B cell (primary cell): ENCODE measurements at regions not wholly inside any gene's neighbourhood (a gene's known extent, or its start where the extent isn't known, plus 50 kb on each side); places are given as distances from the start of the nearest gene placed in this dataset.

Experiments used
- ATAC-seq: fragments of 200-7000 bp; cut with Tn5 transposase; one replicate; pipeline ENCODE4 v1.10.0; 2021; ENCODE audit warnings: low read depth, mild to moderate bottlenecking, moderate number of reproducible peaks, moderate library complexity
- CTCF ChIA-PET: fragments of 350-600 bp; sonication (Branson Sonifier 250); formaldehyde crosslinking; loops from one replicate; lab custom pipeline; 2021; ENCODE audit warnings: antibody characterized with exemption, inconsistent platforms; lab: Charles Lee
- POLR2A ChIA-PET: fragments of 350-600 bp; sonication (Branson Sonifier 250); formaldehyde crosslinking; loops from one replicate; lab custom pipeline; 2021; ENCODE audit warnings: antibody characterized with exemption; lab: Charles Lee
- DNase-seq: peaks from one replicate; pipeline ENCODE4 v3.0.0; 2013
- H2AFZ ChIP-seq: 2 replicates; pipeline ENCODE4 v1.6.1; 2012; ENCODE audit warnings: mild to moderate bottlenecking, low read depth, low read length; ENCODE audit not compliant: insufficient read depth, poor library complexity, severe bottlenecking
- H3K27ac ChIP-seq, 2 donors: 1 replicate in 1 of 2; 2 replicates in 1 of 2; pipeline ENCODE4 v1.5.1; 2012 to 2013; ENCODE audit warnings: low read length in 2 of 2, mild to moderate bottlenecking in 2 of 2, moderate library complexity in 1 of 2
- H3K27me3 ChIP-seq, 4 experiments: fragments of 200-600 bp in 1 of 4; sonication (generic) in 1 of 4; replicated peaks in 1 of 4; 1 replicate in 2 of 4; 2 replicates in 2 of 4; pipeline versions ENCODE4 v1.6.1 to v1.7.0; 2013 to 2016; ENCODE audit warnings: low read length in 3 of 4, mild to moderate bottlenecking in 2 of 4, mixed read lengths in 1 of 4, moderate library complexity in 1 of 4; ENCODE audit not compliant: insufficient read depth in 4 of 4, control insufficient read depth in 3 of 4; ENCODE audit errors: control extremely low read depth in 1 of 4
- H3K36me3 ChIP-seq, 2 experiments: replicated peaks in 1 of 2; 1 replicate in 1 of 2; 2 replicates in 1 of 2; pipeline versions ENCODE4 v1.6.1 to v1.7.1; 2013; ENCODE audit warnings: low read length in 1 of 2; ENCODE audit not compliant: insufficient read depth in 2 of 2, control insufficient read depth in 1 of 2; ENCODE audit errors: control extremely low read depth in 1 of 2, extremely low read depth in 1 of 2
- H3K4me1 ChIP-seq, 2 donors: fragments of 200-600 bp in 1 of 2; sonication (generic) in 1 of 2; 1 replicate in 1 of 2; 2 replicates in 1 of 2; pipeline versions ENCODE4 v1.5.1 to v1.6.1; 2013 to 2017; ENCODE audit warnings: low read length in 2 of 2; ENCODE audit not compliant: control insufficient read depth in 2 of 2, insufficient read depth in 2 of 2
- H3K4me2 ChIP-seq: replicated peaks from 2 replicates; pipeline ENCODE3; 2012; ENCODE audit warnings: mild to moderate bottlenecking, low read depth, low read length; ENCODE audit not compliant: poor library complexity, severe bottlenecking
- H3K4me3 ChIP-seq, 5 experiments: fragments of 200-600 bp in 1 of 5; sonication (generic) in 1 of 5; 1 replicate in 3 of 5; 2 replicates in 2 of 5; pipeline versions ENCODE4 v1.5.1 to v1.7.0; 2011 to 2016; ENCODE audit warnings: low read length in 4 of 5, mild to moderate bottlenecking in 4 of 5, low read depth in 2 of 5, control low read depth in 1 of 5, moderate library complexity in 1 of 5; ENCODE audit not compliant: insufficient read depth in 1 of 5; ENCODE audit errors: control extremely low read depth in 1 of 5, extremely low read depth in 1 of 5
- H3K79me2 ChIP-seq: fragments of 200-600 bp; sonication (generic); one replicate; pipeline ENCODE4 v1.6.0; 2016; ENCODE audit warnings: low read length; ENCODE audit not compliant: control insufficient read depth, insufficient read depth
- H3K9ac ChIP-seq: fragments of 200-600 bp; sonication (generic); 2 replicates; pipeline ENCODE4 v1.6.1; 2017; ENCODE audit warnings: mild to moderate bottlenecking, low read length, moderate library complexity
- H3K9me3 ChIP-seq, 3 donors: one replicate each; pipeline versions ENCODE4 v1.6.1 to v1.7.1; 2013; ENCODE audit warnings: low read length in 2 of 3; ENCODE audit not compliant: control insufficient read depth in 2 of 3, insufficient read depth in 1 of 3; ENCODE audit errors: control extremely low read depth in 1 of 3
- H4K20me1 ChIP-seq: 2 replicates; pipeline ENCODE4 v1.6.0; 2012; ENCODE audit warnings: mild to moderate bottlenecking, low read length; ENCODE audit not compliant: insufficient read depth, control insufficient read depth, poor library complexity, severe bottlenecking
- H3K27ac Mint-ChIP-seq: one replicate; pipeline ENCODE4 v1.8.0; 2021; ENCODE audit warnings: mixed read lengths
- H3K27me3 Mint-ChIP-seq: one replicate; pipeline ENCODE4 v1.8.0; 2021; ENCODE audit warnings: mixed read lengths
- H3K4me1 Mint-ChIP-seq: one replicate; pipeline ENCODE4 v1.8.0; 2021; ENCODE audit warnings: mixed read lengths
- H3K4me3 Mint-ChIP-seq: one replicate; pipeline ENCODE4 v1.8.0; 2021; ENCODE audit warnings: mixed read lengths
- H3K9me3 Mint-ChIP-seq: one replicate; pipeline ENCODE4 v1.8.0; 2022; ENCODE audit warnings: mixed read lengths; ENCODE audit not compliant: insufficient read depth
- CTCF ChIP-seq: fragments of 200-600 bp; IDR thresholded peaks from one replicate; pipeline ENCODE4 v1.8.0; 2022; ENCODE audit warnings: antibody characterized with exemption, mild to moderate bottlenecking
- EZH2 ChIP-seq: IDR thresholded peaks from 2 replicates; pipeline ENCODE4 v1.6.1; 2012; ENCODE audit warnings: borderline replicate concordance, low read depth, mild to moderate bottlenecking, moderate library complexity, low read length; ENCODE audit not compliant: insufficient read depth, poor library complexity, severe bottlenecking
- WGBS: methylation state at CpG from one replicate; pipeline ENCODE4 v1.1.5; 2013; ENCODE audit warnings: missing lambda C conversion rate; ENCODE audit not compliant: insufficient coverage; 5-methylcytosine and 5-hydroxymethylcytosine counted together
- intact Hi-C: fragments of 100-400 bp; cut with micrococcal nuclease; formaldehyde crosslinking; loops from one replicate; pipeline ENCODE4 v1.10.0; 2022

- Histone ChIP-seq H3K9ac (no peak overlapping the region), H4K20me1 (no peaks in the 10 kb centered on the region)
Observed at GRCh38 chr20:60507087-60507694, 549.0 kb downstream of the CDH26 start.

DNA sequence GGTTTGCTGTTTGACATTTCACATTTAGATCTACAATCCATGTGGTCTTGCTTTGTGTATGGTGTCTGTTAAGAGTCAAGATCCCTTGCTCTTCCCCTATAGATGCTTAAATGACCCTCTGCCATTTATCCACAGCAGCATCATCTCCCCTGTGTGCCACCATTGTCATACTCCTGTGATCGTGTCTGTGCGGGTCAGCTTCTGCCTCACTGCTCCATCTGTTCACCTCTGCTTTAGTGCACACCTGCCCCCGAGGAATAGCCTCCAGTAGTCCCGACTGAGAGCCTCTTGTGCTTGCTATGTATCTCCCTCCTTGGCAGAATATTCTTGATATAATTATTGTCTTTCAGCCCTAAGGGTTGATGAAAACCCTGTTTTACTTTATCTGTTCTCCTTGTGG, 551.2 kb downstream of the CDH26 start:
- H3K4me1 ChIP-seq, result no peaks in the 10 kb centered on the region
- no peak overlapping the region for H3K4me3 ChIP-seq
- no peak overlapping the region for H3K27ac ChIP-seq
- ATAC-seq (no peak), DNase-seq (no peak)
- no peaks in the 10 kb centered on the region for H3K27me3 ChIP-seq
- peaks cover 0 to 2% (median 0%) of the 10 kb centered on the region in 3 donors for H3K9me3 ChIP-seq
- H2AFZ ChIP-seq, result no peak overlapping the region
- no peaks in the 10 kb centered on the region for H3K79me2 ChIP-seq
- ChIA-PET CTCF (no interaction called here), POLR2A (no interaction called here)
- Mint-ChIP-seq H3K27ac (no peak overlapping the region), H3K9me3 (peaks cover 5% of the 10 kb centered on the region), H3K4me1 (no peaks in the 10 kb centered on the region), H3K4me3 (no peak overlapping the region), H3K27me3 (no peaks in the 10 kb centered on the region)
- WGBS, result no CpG with 5 or more reads among the region's 4 CpGs
- no peaks in the 10 kb centered on the region for H3K36me3 ChIP-seq
- TF ChIP-seq CTCF, result no peak
- no peak for TF ChIP-seq EZH2
- intact Hi-C loops, result no loop called here
- no peak overlapping the region for H3K4me2 ChIP-seq
- no peaks in the 10 kb centered on the region for H4K20me1 ChIP-seq
- H3K9ac ChIP-seq, result no peak overlapping the region

More at GRCh38 chr20:60507087-60507694, 549.0 kb downstream of the CDH26 start:
- Histone ChIP-seq H3K79me2 (no peaks in the 10 kb centered on the region), H3K4me3 (no peak overlapping the region), H3K27me3 (no peaks in the 10 kb centered on the region), H2AFZ (no peak overlapping the region), H3K9me3 (no peaks in the 10 kb centered on the region), H3K4me1 (no peaks in the 10 kb centered on the region), H3K27ac (no peak overlapping the region), H3K4me2 (no peak overlapping the region), H3K36me3 (no peaks in the 10 kb centered on the region)
- no peak for TF ChIP-seq EZH2
- TF ChIP-seq CTCF, result no peak
- intact Hi-C loops, result no loop called here
- H3K4me1 Mint-ChIP-seq, result no peaks in the 10 kb centered on the region
- H3K27me3 Mint-ChIP-seq, result no peaks in the 10 kb centered on the region
- no CpG with 5 or more reads among the region's 9 CpGs for WGBS
- no peaks in the 10 kb centered on the region for H3K9me3 Mint-ChIP-seq
- DNase-seq (no peak), ATAC-seq (no peak)
- H3K27ac Mint-ChIP-seq, result no peak overlapping the region
- POLR2A ChIA-PET, result no interaction called here
- H3K4me3 Mint-ChIP-seq, result no peak overlapping the region
- CTCF ChIA-PET, result no interaction called here
